Dendritic cell treated with granulocyte-macrophage colony-stimulating factor and Interleukin-4, amounts not matched to agents 40 ng/mL and 50 ng/mL, for 4 days (primary cell): ENCODE measurements at regions not wholly inside any gene's neighbourhood (a gene's known extent, or its start where the extent isn't known, plus 50 kb on each side); places are given as distances from the start of the nearest gene placed in this dataset.

Source experiments
- H3K27ac Mint-ChIP-seq: one replicate; pipeline ENCODE4 v1.8.0; 2022; ENCODE audit warnings: mild to moderate bottlenecking, mixed read lengths
- H3K27me3 Mint-ChIP-seq: one replicate; pipeline ENCODE4 v1.8.0; 2022; ENCODE audit warnings: mild to moderate bottlenecking, mixed read lengths
- H3K36me3 Mint-ChIP-seq: one replicate; pipeline ENCODE4 v1.8.0; 2022; ENCODE audit warnings: low read depth, mixed read lengths
- H3K4me1 Mint-ChIP-seq: one replicate; pipeline ENCODE4 v1.8.0; 2022; ENCODE audit warnings: low read depth, mixed read lengths
- H3K4me3 Mint-ChIP-seq: one replicate; pipeline ENCODE4 v1.8.0; 2022; ENCODE audit warnings: mild to moderate bottlenecking, moderate library complexity, mixed read lengths
- H3K9me3 Mint-ChIP-seq: one replicate; pipeline ENCODE4 v1.8.0; 2022; ENCODE audit warnings: mixed read lengths
- intact Hi-C: fragments of 100-400 bp; cut with micrococcal nuclease; formaldehyde crosslinking; loops from one replicate; pipeline ENCODE4 v1.15.0; 2022

GRCh38 chr20:60749804-60750602 lies 502.1 kb upstream of the CDH4 start:
- intact Hi-C loops: no loop called here
- Mint-ChIP-seq H3K9me3 (peaks cover 7% of the 10 kb centered on the region), H3K4me1 (no peaks in the 10 kb centered on the region), H3K36me3 (no peaks in the 10 kb centered on the region), H3K4me3 (no peak overlapping the region), H3K27ac (no peak overlapping the region), H3K27me3 (no peaks in the 10 kb centered on the region)

DNA sequence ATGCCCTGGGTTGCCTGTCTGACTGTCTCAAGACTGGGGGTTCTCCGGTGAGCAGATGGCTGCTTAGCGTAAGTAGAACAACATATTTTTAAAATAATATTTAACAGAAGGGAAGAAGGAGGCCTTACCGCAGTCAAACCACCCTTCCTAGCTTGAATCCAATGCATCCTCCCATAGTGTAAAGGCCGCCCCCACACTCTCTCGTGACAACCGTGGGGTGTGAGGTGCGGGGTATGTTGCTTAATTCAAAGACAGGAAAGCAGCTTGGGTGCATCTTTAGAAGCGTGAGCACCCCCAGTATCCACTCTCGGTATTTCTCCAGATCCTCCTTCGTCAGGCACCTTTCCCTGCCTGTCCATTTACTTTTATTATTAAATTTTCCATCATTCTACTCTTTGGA lies 501.2 kb upstream of the CDH4 start:
- Mint-ChIP-seq H3K4me1 (no peaks in the 10 kb centered on the region), H3K9me3 (peaks cover 7% of the 10 kb centered on the region), H3K4me3 (no peak overlapping the region), H3K36me3 (no peaks in the 10 kb centered on the region), H3K27ac (no peak overlapping the region), H3K27me3 (no peaks in the 10 kb centered on the region)
- intact Hi-C loops: no loop called here

GRCh38 chr20:60751826-60752225 lies 500.2 kb upstream of the CDH4 start:
- Mint-ChIP-seq H3K4me1 (no peaks in the 10 kb centered on the region), H3K9me3 (peaks cover 7% of the 10 kb centered on the region), H3K36me3 (no peaks in the 10 kb centered on the region), H3K27me3 (no peaks in the 10 kb centered on the region), H3K27ac (no peak overlapping the region), H3K4me3 (no peak overlapping the region)
- intact Hi-C loops: no loop called here

- Mint-ChIP-seq H3K36me3 (no peaks in the 10 kb centered on the region), H3K9me3 (peaks cover 7% of the 10 kb centered on the region), H3K4me3 (no peak overlapping the region), H3K4me1 (no peaks in the 10 kb centered on the region), H3K27me3 (no peaks in the 10 kb centered on the region), H3K27ac (no peak overlapping the region)
- intact Hi-C loops: no loop called here
Observed at GRCh38 chr20:60752741-60753420, 499.2 kb upstream of the CDH4 start.

GRCh38 chr20:60754856-60755255 lies 497.2 kb upstream of the CDH4 start:
- intact Hi-C loops: no loop called here
- no peak overlapping the region for H3K27ac Mint-ChIP-seq
- no peaks in the 10 kb centered on the region for H3K27me3 Mint-ChIP-seq
- no peaks in the 10 kb centered on the region for H3K4me1 Mint-ChIP-seq
- H3K36me3 Mint-ChIP-seq: no peaks in the 10 kb centered on the region
- H3K4me3 Mint-ChIP-seq: no peak overlapping the region
- no peaks in the 10 kb centered on the region for H3K9me3 Mint-ChIP-seq

- Mint-ChIP-seq H3K27ac (no peak overlapping the region), H3K4me1 (no peaks in the 10 kb centered on the region), H3K4me3 (no peak overlapping the region), H3K27me3 (no peaks in the 10 kb centered on the region), H3K36me3 (no peaks in the 10 kb centered on the region), H3K9me3 (no peaks in the 10 kb centered on the region)
- intact Hi-C loops: no loop called here
Observed at GRCh38 chr20:60759651-60760050, 492.4 kb upstream of the CDH4 start.

DNA sequence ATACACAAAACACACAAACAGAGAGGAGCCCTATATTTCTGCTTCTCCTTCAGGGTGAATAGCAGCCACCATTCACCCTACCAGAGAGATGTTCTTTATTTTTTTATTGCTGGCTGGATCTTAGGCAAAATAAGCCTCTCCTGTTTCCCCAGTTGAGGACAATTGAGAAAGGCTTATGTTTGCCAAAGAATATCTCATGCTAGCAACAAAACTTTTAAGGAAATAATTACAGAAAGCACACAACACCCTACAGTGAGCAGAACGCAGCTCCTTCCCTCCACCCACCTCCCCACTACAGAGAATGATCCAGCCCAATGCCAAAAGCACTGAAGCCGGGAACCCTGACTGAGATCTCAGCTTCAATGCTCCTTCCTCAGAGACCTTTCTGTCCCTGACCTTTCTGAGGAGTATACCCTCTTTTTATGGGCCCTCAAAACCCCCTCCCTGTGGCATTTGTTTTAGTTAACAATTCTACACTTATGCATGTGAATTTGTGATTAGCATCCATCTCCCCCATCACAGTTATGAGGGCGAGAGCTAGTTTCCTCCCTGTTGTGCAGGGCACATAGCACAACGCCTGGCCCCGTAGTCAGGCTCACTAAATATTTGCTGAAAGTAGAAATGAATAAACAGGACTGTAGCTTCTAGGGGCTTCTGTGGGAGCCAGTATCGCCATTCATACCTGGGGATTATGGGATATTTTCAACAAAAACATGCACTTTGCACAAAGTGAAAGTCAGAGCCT lies 491.6 kb upstream of the CDH4 start:
- H3K27ac Mint-ChIP-seq: no peak overlapping the region
- intact Hi-C loops: no loop called here
- no peaks in the 10 kb centered on the region for H3K4me1 Mint-ChIP-seq
- no peak overlapping the region for H3K4me3 Mint-ChIP-seq
- H3K9me3 Mint-ChIP-seq: no peaks in the 10 kb centered on the region
- H3K27me3 Mint-ChIP-seq: no peaks in the 10 kb centered on the region
- H3K36me3 Mint-ChIP-seq: no peaks in the 10 kb centered on the region

GRCh38 chr20:60761056-60761455 lies 491.0 kb upstream of the CDH4 start:
- no peaks in the 10 kb centered on the region for H3K9me3 Mint-ChIP-seq
- H3K4me1 Mint-ChIP-seq: no peaks in the 10 kb centered on the region
- H3K4me3 Mint-ChIP-seq: no peak overlapping the region
- H3K27me3 Mint-ChIP-seq: no peaks in the 10 kb centered on the region
- no peak overlapping the region for H3K27ac Mint-ChIP-seq
- H3K36me3 Mint-ChIP-seq: no peaks in the 10 kb centered on the region
- intact Hi-C loops: no loop called here

- Mint-ChIP-seq H3K27me3 (no peaks in the 10 kb centered on the region), H3K36me3 (no peaks in the 10 kb centered on the region), H3K4me1 (no peaks in the 10 kb centered on the region), H3K27ac (no peak overlapping the region), H3K9me3 (no peaks in the 10 kb centered on the region), H3K4me3 (no peak overlapping the region)
- intact Hi-C loops: no loop called here
Observed at GRCh38 chr20:60762386-60762785, 489.7 kb upstream of the CDH4 start.

- Mint-ChIP-seq H3K27me3 (no peaks in the 10 kb centered on the region), H3K9me3 (no peaks in the 10 kb centered on the region), H3K27ac (no peak overlapping the region), H3K36me3 (no peaks in the 10 kb centered on the region), H3K4me1 (no peaks in the 10 kb centered on the region), H3K4me3 (no peak overlapping the region)
- intact Hi-C loops: no loop called here
Observed at GRCh38 chr20:60764328-60764727, 487.7 kb upstream of the CDH4 start.

DNA sequence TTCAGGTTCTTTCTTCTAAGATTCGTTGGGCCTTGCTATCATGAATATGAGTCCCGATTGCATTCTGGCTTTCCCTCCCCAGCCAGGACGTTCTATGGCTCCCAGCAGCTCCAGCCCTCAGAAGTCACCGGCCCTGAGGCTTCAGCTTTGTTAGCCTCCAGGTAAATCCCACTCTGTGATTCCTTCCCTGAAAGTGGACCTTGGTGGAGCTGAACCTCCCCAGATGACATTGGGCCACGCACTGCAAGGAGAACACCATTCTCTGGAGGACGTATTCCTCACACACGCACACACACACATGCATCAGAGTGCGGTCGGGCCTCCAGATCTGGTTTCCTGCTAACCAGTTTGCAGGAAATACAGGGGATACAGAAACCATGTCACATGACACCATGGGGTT lies 487.3 kb upstream of the CDH4 start:
- H3K27ac Mint-ChIP-seq: no peak overlapping the region
- no peaks in the 10 kb centered on the region for H3K9me3 Mint-ChIP-seq
- H3K4me1 Mint-ChIP-seq: no peaks in the 10 kb centered on the region
- no peaks in the 10 kb centered on the region for H3K36me3 Mint-ChIP-seq
- intact Hi-C loops: no loop called here
- no peak overlapping the region for H3K4me3 Mint-ChIP-seq
- no peaks in the 10 kb centered on the region for H3K27me3 Mint-ChIP-seq

GRCh38 chr20:60765821-60766403 lies 486.1 kb upstream of the CDH4 start:
- no peaks in the 10 kb centered on the region for H3K36me3 Mint-ChIP-seq
- no peaks in the 10 kb centered on the region for H3K4me1 Mint-ChIP-seq
- no peaks in the 10 kb centered on the region for H3K9me3 Mint-ChIP-seq
- H3K4me3 Mint-ChIP-seq: no peak overlapping the region
- intact Hi-C loops: no loop called here
- H3K27ac Mint-ChIP-seq: no peak overlapping the region
- no peaks in the 10 kb centered on the region for H3K27me3 Mint-ChIP-seq

GRCh38 chr20:60768216-60768615 lies 483.8 kb upstream of the CDH4 start:
- Mint-ChIP-seq H3K9me3 (no peaks in the 10 kb centered on the region), H3K27me3 (no peaks in the 10 kb centered on the region), H3K36me3 (no peaks in the 10 kb centered on the region), H3K4me3 (no peak overlapping the region), H3K27ac (no peak overlapping the region), H3K4me1 (no peaks in the 10 kb centered on the region)
- intact Hi-C loops: no loop called here

DNA sequence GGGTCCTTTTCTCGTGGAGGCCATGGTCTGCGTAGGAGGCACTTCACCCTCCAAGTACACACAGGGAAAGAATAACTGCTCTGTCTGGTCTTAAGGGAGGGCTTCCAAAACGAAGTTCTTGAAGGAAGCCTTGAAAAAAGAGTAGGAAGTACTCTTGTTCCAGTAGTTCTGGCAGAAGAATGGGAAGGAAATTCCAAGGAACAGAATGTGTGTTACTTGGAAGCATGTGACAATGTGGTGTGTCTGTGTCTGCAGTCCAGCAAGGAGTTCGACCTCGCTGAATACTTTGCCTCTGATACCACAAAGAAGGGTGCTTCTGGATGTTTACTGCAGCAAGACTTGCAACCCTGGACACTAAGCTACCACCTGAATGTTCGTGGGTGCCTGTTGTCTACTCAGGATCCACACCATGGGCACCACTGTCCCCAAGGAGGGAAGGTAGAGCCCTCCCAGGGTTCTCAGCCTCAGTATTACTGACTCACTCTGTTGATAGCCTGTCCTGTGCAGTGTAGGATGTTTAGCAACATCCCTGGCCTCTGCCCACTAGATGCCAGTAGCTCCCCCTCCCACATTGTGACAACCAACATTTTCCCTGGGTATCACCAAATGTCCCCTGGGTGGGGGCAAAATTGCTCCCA lies 471.6 kb upstream of the CDH4 start:
- H3K9me3 Mint-ChIP-seq: no peaks in the 10 kb centered on the region
- H3K4me3 Mint-ChIP-seq: no peak overlapping the region
- no peaks in the 10 kb centered on the region for H3K4me1 Mint-ChIP-seq
- H3K27me3 Mint-ChIP-seq: no peaks in the 10 kb centered on the region
- no peaks in the 10 kb centered on the region for H3K36me3 Mint-ChIP-seq
- H3K27ac Mint-ChIP-seq: no peak overlapping the region
- intact Hi-C loops: no loop called here
